HFF-Myc (cell line): ENCODE measurements at regions not wholly inside any gene's neighbourhood (a gene's known extent, or its start where the extent isn't known, plus 50 kb on each side); places are given as distances from the start of the nearest gene placed in this dataset.

ENCODE experiments used
- DNase-seq: peaks from one replicate; pipeline ENCODE4 v3.0.0-alpha.2; 2011; ENCODE audit warnings: low read depth; ENCODE audit errors: extremely low read depth
- H3K4me3 ChIP-seq: replicated peaks from 2 replicates; pipeline ENCODE4 v1.5.1; 2011; ENCODE audit warnings: low read depth, mild to moderate bottlenecking, control low read depth, low read length
- TF ChIP-seq, protein P1 (sequence below): IDR thresholded peaks from 2 replicates; pipeline ENCODE4 v1.5.1; 2012; ENCODE audit warnings: mild to moderate bottlenecking, low read depth, low read length, control low read depth; ENCODE audit errors: missing control alignments

- H3K4me3 ChIP-seq: no peak overlapping the region
- TF ChIP-seq, protein P1, sequence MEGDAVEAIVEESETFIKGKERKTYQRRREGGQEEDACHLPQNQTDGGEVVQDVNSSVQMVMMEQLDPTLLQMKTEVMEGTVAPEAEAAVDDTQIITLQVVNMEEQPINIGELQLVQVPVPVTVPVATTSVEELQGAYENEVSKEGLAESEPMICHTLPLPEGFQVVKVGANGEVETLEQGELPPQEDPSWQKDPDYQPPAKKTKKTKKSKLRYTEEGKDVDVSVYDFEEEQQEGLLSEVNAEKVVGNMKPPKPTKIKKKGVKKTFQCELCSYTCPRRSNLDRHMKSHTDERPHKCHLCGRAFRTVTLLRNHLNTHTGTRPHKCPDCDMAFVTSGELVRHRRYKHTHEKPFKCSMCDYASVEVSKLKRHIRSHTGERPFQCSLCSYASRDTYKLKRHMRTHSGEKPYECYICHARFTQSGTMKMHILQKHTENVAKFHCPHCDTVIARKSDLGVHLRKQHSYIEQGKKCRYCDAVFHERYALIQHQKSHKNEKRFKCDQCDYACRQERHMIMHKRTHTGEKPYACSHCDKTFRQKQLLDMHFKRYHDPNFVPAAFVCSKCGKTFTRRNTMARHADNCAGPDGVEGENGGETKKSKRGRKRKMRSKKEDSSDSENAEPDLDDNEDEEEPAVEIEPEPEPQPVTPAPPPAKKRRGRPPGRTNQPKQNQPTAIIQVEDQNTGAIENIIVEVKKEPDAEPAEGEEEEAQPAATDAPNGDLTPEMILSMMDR: no peak
- no peak for DNase-seq
Measured at GRCh38 chr5:135220394-135221186, 178.4 kb downstream of the MACROH2A1 start.

- H3K4me3 ChIP-seq: no peak overlapping the region
- DNase-seq: no peak
- TF ChIP-seq, protein P1: no peak
Measured at GRCh38 chr5:135219868-135220267, 179.2 kb downstream of the MACROH2A1 start.

- DNase-seq: no peak
Measured at GRCh38 chr5:135218790-135219568, 180.1 kb downstream of the MACROH2A1 start.

GRCh38 chr5:135218486-135218755 lies 180.6 kb downstream of the MACROH2A1 start:
- no peak for DNase-seq
- H3K4me3 ChIP-seq: no peak overlapping the region
- TF ChIP-seq, protein P1: no peak

More at GRCh38 chr5:135218790-135219568, 180.1 kb downstream of the MACROH2A1 start:
- TF ChIP-seq, protein P1: no peak
- no peak overlapping the region for H3K4me3 ChIP-seq

- no peak for DNase-seq
- TF ChIP-seq, protein P1: peak; percentile 32
- H3K4me3 ChIP-seq: no peak overlapping the region
Measured at GRCh38 chr5:135217669-135218485, 181.2 kb downstream of the MACROH2A1 start.

GRCh38 chr5:135216471-135217343 lies 182.3 kb downstream of the MACROH2A1 start:
- TF ChIP-seq, protein P1: no peak
- no peak for DNase-seq

More at GRCh38 chr5:135216471-135217343, 182.3 kb downstream of the MACROH2A1 start:
- H3K4me3 ChIP-seq: no peak overlapping the region
